ENCODE measurements at regions not wholly inside any gene's neighbourhood (a gene's known extent, or its start where the extent isn't known, plus 50 kb on each side); places are given as distances from the start of the nearest gene placed in this dataset.

GRCh38 chr20:6898928-6899327 lies 131.4 kb downstream of the BMP2 start:
- H3K36me3 Mint-ChIP-seq (ENCODE audit: insufficient read depth), result no peaks in the 10 kb centered on the region
- H3K9me3 Mint-ChIP-seq, result peaks cover 12 to 29% of the 10 kb centered on the region in 2 donors
- H3K27ac Mint-ChIP-seq, result no peak overlapping the region
- ATAC-seq (replicated peaks) (no peak), DNase-seq (no peak)
- no peaks in the 10 kb centered on the region for H3K4me1 Mint-ChIP-seq (ENCODE audit: low read depth in 2 of 2)
- H3K27me3 Mint-ChIP-seq, result no peaks in the 10 kb centered on the region
- no peak overlapping the region for H3K4me3 Mint-ChIP-seq

GRCh38 chr20:6906871-6907270 lies 139.4 kb downstream of the BMP2 start:
- Mint-ChIP-seq H3K36me3 (ENCODE audit: insufficient read depth) (no peaks in the 10 kb centered on the region), H3K27ac (no peak overlapping the region), H3K4me1 (ENCODE audit: low read depth in 2 of 2) (no peaks in the 10 kb centered on the region), H3K27me3 (no peaks in the 10 kb centered on the region), H3K4me3 (no peak overlapping the region), H3K9me3 (peaks cover 7 to 10% of the 10 kb centered on the region in 2 donors)
- DNase-seq, result no peak
- ATAC-seq (replicated peaks), result no peak

- no peaks in the 10 kb centered on the region for H3K27me3 Mint-ChIP-seq
- no peak for ATAC-seq (replicated peaks)
These were observed 141.2 kb downstream of the BMP2 start for GRCh38 chr20:6908673-6909072.

GRCh38 chr20:6909608-6910007 lies 142.1 kb downstream of the BMP2 start:
- ATAC-seq (replicated peaks), result no peak

More at GRCh38 chr20:6908673-6909072, 141.2 kb downstream of the BMP2 start:
- no peaks in the 10 kb centered on the region for H3K36me3 Mint-ChIP-seq (ENCODE audit: insufficient read depth)
- no peak overlapping the region for H3K27ac Mint-ChIP-seq
- H3K4me1 Mint-ChIP-seq (ENCODE audit: low read depth in 2 of 2), result no peaks in the 10 kb centered on the region
- H3K4me3 Mint-ChIP-seq, result no peak overlapping the region
- peaks cover 7% of the 10 kb centered on the region in 2 donors for H3K9me3 Mint-ChIP-seq
- no peak for DNase-seq

GRCh38 chr20:6914986-6915385 lies 147.5 kb downstream of the BMP2 start:
- Mint-ChIP-seq H3K27ac (no peak overlapping the region), H3K27me3 (no peaks in the 10 kb centered on the region), H3K4me1 (ENCODE audit: low read depth in 2 of 2) (no peaks in the 10 kb centered on the region), H3K4me3 (no peak overlapping the region), H3K36me3 (ENCODE audit: insufficient read depth) (no peaks in the 10 kb centered on the region), H3K9me3 (peaks cover 8% of the 10 kb centered on the region in 2 donors)
- DNase-seq (no peak), ATAC-seq (replicated peaks) (no peak)

More at GRCh38 chr20:6909608-6910007, 142.1 kb downstream of the BMP2 start:
- Mint-ChIP-seq H3K4me1 (ENCODE audit: low read depth in 2 of 2) (no peaks in the 10 kb centered on the region), H3K4me3 (no peak overlapping the region), H3K27ac (no peak overlapping the region), H3K36me3 (ENCODE audit: insufficient read depth) (no peaks in the 10 kb centered on the region), H3K9me3 (peaks cover 7% of the 10 kb centered on the region in 2 donors), H3K27me3 (no peaks in the 10 kb centered on the region)
- DNase-seq, result no peak

- Mint-ChIP-seq H3K4me1 (ENCODE audit: low read depth in 2 of 2) (no peaks in the 10 kb centered on the region), H3K27ac (no peak overlapping the region), H3K9me3 (peaks cover 6 to 8% of the 10 kb centered on the region in 2 donors), H3K4me3 (no peak overlapping the region), H3K27me3 (no peaks in the 10 kb centered on the region), H3K36me3 (ENCODE audit: insufficient read depth) (peaks cover 2% of the 10 kb centered on the region)
- DNase-seq (no peak), ATAC-seq (replicated peaks) (no peak)
These were observed 149.5 kb downstream of the BMP2 start for GRCh38 chr20:6916938-6917337.

- no peak for ATAC-seq (replicated peaks)
- no peaks in the 10 kb centered on the region for H3K4me1 Mint-ChIP-seq (ENCODE audit: low read depth in 2 of 2)
- H3K27me3 Mint-ChIP-seq, result no peaks in the 10 kb centered on the region
- peaks cover 2% of the 10 kb centered on the region for H3K36me3 Mint-ChIP-seq (ENCODE audit: insufficient read depth)
- DNase-seq, result no peak
- H3K4me3 Mint-ChIP-seq, result no peak overlapping the region
- no peak overlapping the region for H3K27ac Mint-ChIP-seq
- peaks cover 6 to 8% of the 10 kb centered on the region in 2 donors for H3K9me3 Mint-ChIP-seq
These were observed 152.4 kb downstream of the BMP2 start for GRCh38 chr20:6919792-6920468.

- ATAC-seq (replicated peaks), result no peak
- no peaks in the 10 kb centered on the region for H3K27me3 Mint-ChIP-seq
- peaks cover 2% of the 10 kb centered on the region for H3K36me3 Mint-ChIP-seq (ENCODE audit: insufficient read depth)
- no peak for DNase-seq
- no peaks in the 10 kb centered on the region for H3K4me1 Mint-ChIP-seq (ENCODE audit: low read depth in 2 of 2)
- H3K27ac Mint-ChIP-seq, result no peak overlapping the region
- no peak overlapping the region for H3K4me3 Mint-ChIP-seq
- H3K9me3 Mint-ChIP-seq, result peaks cover 4 to 8% of the 10 kb centered on the region in 2 donors
These were observed 153.6 kb downstream of the BMP2 start for GRCh38 chr20:6920991-6921613.

GRCh38 chr20:6921717-6922386 lies 154.4 kb downstream of the BMP2 start:
- no peak overlapping the region for H3K27ac Mint-ChIP-seq

GRCh38 chr20:6924681-6925080 lies 157.2 kb downstream of the BMP2 start:
- Mint-ChIP-seq H3K36me3 (ENCODE audit: insufficient read depth) (peaks cover 2% of the 10 kb centered on the region), H3K4me3 (no peak overlapping the region), H3K27me3 (no peaks in the 10 kb centered on the region), H3K4me1 (ENCODE audit: low read depth in 2 of 2) (no peaks in the 10 kb centered on the region), H3K27ac (no peak overlapping the region), H3K9me3 (peaks cover 4 to 7% of the 10 kb centered on the region in 2 donors)
- DNase-seq (no peak), ATAC-seq (replicated peaks) (no peak)

More at GRCh38 chr20:6921717-6922386, 154.4 kb downstream of the BMP2 start:
- Mint-ChIP-seq H3K4me1 (ENCODE audit: low read depth in 2 of 2) (no peaks in the 10 kb centered on the region), H3K4me3 (no peak overlapping the region), H3K36me3 (ENCODE audit: insufficient read depth) (peaks cover 2% of the 10 kb centered on the region), H3K27me3 (no peaks in the 10 kb centered on the region), H3K9me3 (peaks cover 5 to 8% of the 10 kb centered on the region in 2 donors)
- no peak for DNase-seq
- ATAC-seq (replicated peaks), result no peak

- DNase-seq (no peak), ATAC-seq (replicated peaks) (no peak)
- H3K9me3 Mint-ChIP-seq, result peaks cover 6 to 14% of the 10 kb centered on the region in 2 donors
- no peak overlapping the region for H3K27ac Mint-ChIP-seq
- no peaks in the 10 kb centered on the region for H3K4me1 Mint-ChIP-seq (ENCODE audit: low read depth in 2 of 2)
- no peak overlapping the region for H3K4me3 Mint-ChIP-seq
- H3K36me3 Mint-ChIP-seq (ENCODE audit: insufficient read depth), result peaks cover 1% of the 10 kb centered on the region
- no peaks in the 10 kb centered on the region for H3K27me3 Mint-ChIP-seq
These were observed 158.3 kb downstream of the BMP2 start for GRCh38 chr20:6925744-6926278.

GRCh38 chr20:6940048-6940447 lies 172.6 kb downstream of the BMP2 start:
- DNase-seq (no peak), ATAC-seq (replicated peaks) (no peak)
- H3K9me3 Mint-ChIP-seq, result peaks cover 0 to 9% of the 10 kb centered on the region in 2 donors

GRCh38 chr20:6940876-6941275 lies 173.4 kb downstream of the BMP2 start:
- no peak for DNase-seq
- H3K36me3 Mint-ChIP-seq (ENCODE audit: insufficient read depth), result no peaks in the 10 kb centered on the region
- ATAC-seq (replicated peaks), result no peak

More at GRCh38 chr20:6940048-6940447, 172.6 kb downstream of the BMP2 start:
- H3K4me1 Mint-ChIP-seq (ENCODE audit: low read depth in 2 of 2), result no peaks in the 10 kb centered on the region
- H3K27me3 Mint-ChIP-seq, result no peaks in the 10 kb centered on the region
- H3K4me3 Mint-ChIP-seq, result no peak overlapping the region
- H3K27ac Mint-ChIP-seq, result no peak overlapping the region
- no peaks in the 10 kb centered on the region for H3K36me3 Mint-ChIP-seq (ENCODE audit: insufficient read depth)

More at GRCh38 chr20:6940876-6941275, 173.4 kb downstream of the BMP2 start:
- no peak overlapping the region for H3K4me3 Mint-ChIP-seq
- no peaks in the 10 kb centered on the region for H3K27me3 Mint-ChIP-seq
- no peak overlapping the region for H3K27ac Mint-ChIP-seq
- no peaks in the 10 kb centered on the region for H3K4me1 Mint-ChIP-seq (ENCODE audit: low read depth in 2 of 2)
- H3K9me3 Mint-ChIP-seq, result peaks cover 0 to 9% of the 10 kb centered on the region in 2 donors

Data from effector memory CD8-positive, alpha-beta T cell (primary cell).